ENCODE measurements at regions not wholly inside any gene's neighbourhood (a gene's known extent, or its start where the extent isn't known, plus 50 kb on each side); places are given as distances from the start of the nearest gene placed in this dataset.

GRCh38 chr3:117128133-117128532, 418.6 kb downstream of the TUSC7 start:
- no peak for DNase-seq (ENCODE audit: low spot score)

- DNase-seq (ENCODE audit: low spot score), result no peak
Measured at GRCh38 chr3:117128872-117129271, 419.3 kb downstream of the TUSC7 start.

DNA sequence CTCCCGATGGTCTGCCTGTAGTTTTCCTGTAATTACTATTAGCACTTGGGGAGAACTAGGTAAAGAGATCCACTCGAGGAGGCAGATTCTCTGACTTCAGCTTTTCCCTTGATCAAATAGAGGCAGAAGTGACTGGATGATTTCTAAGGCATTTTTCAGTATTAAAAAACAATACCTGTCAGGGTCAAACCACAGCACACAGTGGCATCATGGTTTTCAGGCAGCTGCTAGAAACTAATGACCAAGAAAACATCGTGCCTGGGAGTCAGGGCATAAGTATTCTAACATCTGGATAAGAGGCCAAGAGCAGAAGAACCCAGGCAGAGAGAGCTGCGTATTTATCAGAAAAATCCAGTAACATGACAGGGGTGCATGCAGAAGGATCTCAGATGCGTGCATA, 419.9 kb downstream of the TUSC7 start:
- DNase-seq (ENCODE audit: low spot score), result no peak

GRCh38 chr3:117130222-117130621, 420.6 kb downstream of the TUSC7 start:
- no peak for DNase-seq (ENCODE audit: low spot score)

- DNase-seq (ENCODE audit: low spot score), result no peak
Measured at GRCh38 chr3:117131259-117131658, 421.7 kb downstream of the TUSC7 start.

DNA sequence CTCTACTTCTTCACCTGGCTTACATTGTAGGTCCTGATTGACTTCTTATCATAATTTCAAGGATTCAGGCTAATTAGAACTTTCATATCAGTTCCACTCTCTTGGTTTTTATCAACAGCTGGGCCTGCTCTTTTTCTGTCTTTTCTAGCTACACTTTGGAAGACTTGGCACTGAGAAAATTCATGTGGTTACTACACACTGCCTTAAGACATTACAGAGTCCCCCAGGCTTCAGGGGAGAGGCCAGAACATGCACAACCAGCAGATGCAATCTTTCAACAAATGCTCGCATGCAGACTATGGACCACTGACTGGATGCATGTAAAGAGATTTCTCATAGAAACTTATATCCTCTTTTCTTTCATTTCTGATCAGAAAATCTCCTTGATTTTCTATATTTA, 423.5 kb downstream of the TUSC7 start:
- DNase-seq (ENCODE audit: low spot score), result no peak

GRCh38 chr3:117135207-117135606, 425.6 kb downstream of the TUSC7 start:
- DNase-seq (ENCODE audit: low spot score), result no peak

GRCh38 chr3:117136003-117136402, 426.4 kb downstream of the TUSC7 start:
- DNase-seq (ENCODE audit: low spot score), result no peak

DNA sequence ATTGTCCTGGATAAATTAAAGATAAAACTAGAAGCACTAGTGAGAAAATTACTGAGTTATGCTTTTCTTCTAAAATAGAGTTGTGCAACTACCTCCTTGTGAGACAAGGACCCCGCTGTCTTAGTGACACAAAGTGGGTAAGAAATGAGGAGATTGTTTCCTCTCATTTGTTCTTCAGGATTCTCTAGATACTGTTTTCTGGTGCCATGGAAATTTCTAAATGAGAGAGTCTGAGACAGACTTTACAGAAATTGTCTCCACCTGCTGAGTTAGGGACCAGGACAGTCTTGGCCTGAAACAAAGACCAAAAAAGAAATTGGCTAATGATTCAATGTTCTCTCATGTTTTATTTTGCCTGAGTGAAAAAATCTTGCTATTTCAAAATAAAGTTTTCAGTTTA, 427.5 kb downstream of the TUSC7 start:
- no peak for DNase-seq (ENCODE audit: low spot score)

DNA sequence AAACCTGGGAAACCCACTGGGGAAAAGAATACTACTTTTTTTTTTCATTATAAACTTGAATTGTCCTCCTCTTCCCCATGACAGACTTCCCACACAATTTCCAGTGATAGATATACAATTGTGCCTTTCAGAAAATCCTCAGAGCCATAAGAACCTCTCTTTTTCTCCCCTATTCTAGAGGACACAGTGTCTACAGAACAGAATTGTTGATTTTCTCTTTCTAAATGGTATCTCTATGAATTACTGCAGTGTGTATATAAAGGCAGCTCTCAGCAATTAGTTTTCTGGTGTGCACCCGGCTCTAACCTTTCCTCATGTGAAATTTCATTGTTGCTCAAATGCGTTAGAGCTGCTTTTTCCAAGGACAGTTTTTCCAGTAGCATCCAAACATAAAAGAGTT, 430.1 kb downstream of the TUSC7 start:
- DNase-seq (ENCODE audit: low spot score), result no peak

DNA sequence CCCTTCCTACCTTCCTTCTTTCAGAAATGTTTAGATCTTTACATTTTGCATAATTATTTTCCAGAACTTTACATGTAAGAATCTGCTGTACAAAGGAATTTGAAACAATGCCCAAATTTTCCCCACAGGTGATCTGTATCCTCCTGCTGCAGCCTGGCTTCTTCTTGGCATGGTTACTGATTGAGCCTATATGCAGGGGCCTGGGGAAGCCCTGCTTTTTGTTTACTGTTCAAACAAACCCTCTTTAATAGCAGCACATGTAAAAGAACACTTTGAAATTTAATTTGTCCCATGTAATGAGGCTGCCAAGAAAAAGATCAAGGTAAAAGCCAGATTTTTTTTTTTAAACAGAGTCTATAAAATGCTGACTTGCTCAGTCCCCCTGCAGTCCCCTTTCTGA, 432.2 kb downstream of the TUSC7 start:
- DNase-seq (ENCODE audit: low spot score), result no peak

DNA sequence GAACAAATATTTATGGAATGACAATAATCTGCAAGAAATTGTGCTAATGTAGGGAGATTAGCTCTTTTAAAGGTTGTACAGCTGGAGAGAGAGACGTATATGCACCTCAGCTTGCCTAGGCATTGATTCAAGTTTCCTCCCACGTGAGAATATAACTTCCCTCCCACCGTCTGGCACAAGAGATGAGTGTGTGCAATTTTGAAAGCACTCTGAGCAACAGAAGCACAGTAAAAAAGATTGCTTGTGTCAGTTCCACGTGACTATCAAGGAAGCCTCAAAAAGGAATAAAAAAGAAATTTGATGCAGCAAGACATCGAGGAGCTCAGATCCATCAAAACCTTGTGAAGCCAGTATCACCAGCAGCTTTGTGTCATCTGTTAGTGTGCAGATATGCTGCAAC, 435.3 kb downstream of the TUSC7 start:
- no peak for DNase-seq (ENCODE audit: low spot score)

- no peak for DNase-seq (ENCODE audit: low spot score)
Measured at GRCh38 chr3:117145677-117146076, 436.1 kb downstream of the TUSC7 start.

- DNase-seq (ENCODE audit: low spot score), result no peak
Measured at GRCh38 chr3:117146571-117146970, 437.0 kb downstream of the TUSC7 start.

GRCh38 chr3:117149584-117149983, 440.0 kb downstream of the TUSC7 start:
- no peak for DNase-seq (ENCODE audit: low spot score)

GRCh38 chr3:117150628-117151027, 441.0 kb downstream of the TUSC7 start:
- DNase-seq (ENCODE audit: low spot score), result no peak

DNA sequence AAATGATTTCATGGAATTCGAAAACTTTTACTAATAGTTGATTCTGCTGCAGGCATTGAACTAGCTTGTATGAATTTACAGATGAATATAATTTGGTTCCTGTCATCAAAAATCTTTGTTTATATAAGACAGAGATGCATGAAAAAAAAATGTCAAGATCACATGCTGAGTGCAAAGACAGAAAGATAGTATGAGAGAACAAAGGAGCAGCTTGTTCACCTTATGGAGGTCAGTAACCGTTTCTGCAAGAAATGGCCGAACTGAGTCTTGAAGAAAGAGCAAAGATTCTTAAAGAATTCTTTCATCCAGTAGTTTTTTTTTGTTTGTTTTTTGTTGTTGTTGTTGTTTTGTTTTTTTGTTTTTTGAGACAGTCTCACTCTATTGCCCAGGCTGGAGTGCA, 450.6 kb downstream of the TUSC7 start:
- DNase-seq (ENCODE audit: low spot score), result no peak

GRCh38 chr3:117161816-117162215, 452.2 kb downstream of the TUSC7 start:
- no peak for DNase-seq (ENCODE audit: low spot score)

GRCh38 chr3:117165176-117165575, 455.6 kb downstream of the TUSC7 start:
- no peak for DNase-seq (ENCODE audit: low spot score)

- DNase-seq (ENCODE audit: low spot score), result no peak
Measured at GRCh38 chr3:117165601-117166051, 456.0 kb downstream of the TUSC7 start.

DNA sequence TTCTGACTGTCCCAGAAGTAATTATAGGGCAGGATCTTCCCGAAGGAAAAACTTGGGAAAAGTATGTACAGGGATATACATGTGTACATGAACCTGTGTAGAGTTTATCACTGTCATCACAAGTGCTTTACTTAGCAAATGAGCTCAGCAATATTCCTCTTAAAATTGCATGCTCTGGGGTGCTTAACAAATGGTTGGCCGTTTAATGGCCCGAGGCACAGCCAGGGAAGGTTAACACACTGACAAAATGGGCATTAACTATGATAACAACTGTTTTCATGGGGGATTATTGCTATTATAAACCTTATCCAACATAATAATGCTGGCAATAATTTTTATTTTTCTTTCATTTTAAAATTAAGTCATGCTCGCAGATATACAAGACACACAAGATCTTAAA, 459.3 kb downstream of the TUSC7 start:
- no peak for DNase-seq (ENCODE audit: low spot score)

- no peak for DNase-seq (ENCODE audit: low spot score)
Measured at GRCh38 chr3:117170094-117170493, 460.5 kb downstream of the TUSC7 start.

DNA sequence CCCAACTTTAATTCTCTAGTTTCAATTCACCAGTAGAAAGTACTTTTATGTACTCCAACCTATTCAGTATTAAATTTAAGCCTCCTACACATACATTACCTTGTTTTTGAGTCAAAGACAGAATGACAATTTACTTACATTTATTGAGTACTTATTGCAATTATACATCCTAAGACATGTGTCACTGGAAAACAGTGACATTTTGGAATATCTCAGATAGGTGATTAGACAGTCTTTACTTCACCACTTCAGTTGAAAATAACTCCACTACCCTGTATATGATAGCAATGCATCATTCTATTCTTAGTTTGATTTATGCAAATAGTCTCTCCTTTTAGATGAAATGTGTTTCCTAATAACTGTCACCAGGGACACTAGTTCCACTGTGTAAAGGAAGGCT, 461.5 kb downstream of the TUSC7 start:
- DNase-seq (ENCODE audit: low spot score), result no peak

DNA sequence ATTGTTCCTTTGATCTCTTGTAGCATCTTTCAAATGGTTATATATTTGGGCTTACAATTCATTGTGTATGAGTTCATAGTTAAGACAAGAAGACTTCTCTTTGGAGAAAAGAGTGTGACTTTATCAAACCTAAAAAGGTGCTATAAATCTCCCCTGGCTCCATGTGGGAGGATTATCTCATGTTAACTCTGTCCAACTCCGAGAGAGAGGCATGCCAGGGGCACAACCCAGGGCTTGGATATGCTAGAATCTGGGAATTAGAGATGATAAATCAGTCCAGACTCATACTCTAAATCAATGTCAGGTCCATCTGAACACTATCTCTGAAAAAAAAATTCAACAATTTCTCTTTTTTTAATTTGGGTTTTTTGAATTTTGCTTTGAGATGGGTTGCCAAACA, 462.8 kb downstream of the TUSC7 start:
- no peak for DNase-seq (ENCODE audit: low spot score)

DNA sequence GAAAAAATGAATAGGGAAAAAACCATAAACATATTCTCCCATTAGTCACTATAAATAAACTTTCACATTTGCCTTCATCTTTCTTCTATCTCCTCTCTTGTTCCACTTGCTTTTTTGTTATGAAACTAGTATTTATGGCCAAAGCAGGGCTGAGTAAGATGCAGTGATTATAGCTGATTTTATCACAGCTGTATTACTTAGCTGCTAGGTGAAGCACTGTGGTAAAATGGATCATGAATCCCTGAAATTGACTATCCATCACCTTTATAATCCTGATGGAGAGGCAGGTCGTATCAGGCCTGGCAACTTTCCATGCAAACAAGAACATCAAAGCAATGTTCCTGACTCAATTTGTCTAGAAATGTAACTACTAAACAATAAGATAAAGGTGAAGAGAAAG, 471.6 kb downstream of the TUSC7 start:
- DNase-seq (ENCODE audit: low spot score), result no peak
